ENCODE measurements at regions not wholly inside any gene's neighbourhood (a gene's known extent, or its start where the extent isn't known, plus 50 kb on each side); places are given as distances from the start of the nearest gene placed in this dataset.

DNA sequence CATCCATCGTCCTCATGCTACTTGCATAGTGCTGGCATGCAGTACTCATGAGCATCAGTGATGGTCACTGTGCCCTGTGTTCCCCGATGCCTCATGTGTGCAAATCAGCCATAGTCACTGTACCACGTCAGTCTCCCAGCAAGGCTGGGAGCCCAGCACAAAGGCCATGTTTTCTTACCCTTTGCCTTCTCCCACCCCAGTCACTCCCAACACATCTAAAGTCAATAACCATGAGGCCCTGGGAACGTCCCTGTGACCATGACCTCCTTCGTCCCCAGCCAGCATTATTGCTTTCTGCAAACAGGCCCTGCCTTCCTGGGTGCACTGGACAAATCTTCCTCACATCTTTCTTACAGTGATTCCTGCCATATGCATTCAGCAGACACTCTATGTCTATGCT, 406.1 kb downstream of the ICE1 start:
- Mint-ChIP-seq H3K36me3 (ENCODE audit: low read depth) (no peaks in the 10 kb centered on the region), H3K27me3 (ENCODE audit: low read depth) (peaks cover 18% of the 10 kb centered on the region), H3K4me1 (ENCODE audit: low read depth) (no peaks in the 10 kb centered on the region), H3K27ac (no peak overlapping the region), H3K9me3 (no peaks in the 10 kb centered on the region), H3K4me3 (no peak overlapping the region)
- CTCF ChIA-PET, result no interaction called here
- intact Hi-C loops (cut with micrococcal nuclease), result no loop called here
- DNase-seq, result no peak

DNA sequence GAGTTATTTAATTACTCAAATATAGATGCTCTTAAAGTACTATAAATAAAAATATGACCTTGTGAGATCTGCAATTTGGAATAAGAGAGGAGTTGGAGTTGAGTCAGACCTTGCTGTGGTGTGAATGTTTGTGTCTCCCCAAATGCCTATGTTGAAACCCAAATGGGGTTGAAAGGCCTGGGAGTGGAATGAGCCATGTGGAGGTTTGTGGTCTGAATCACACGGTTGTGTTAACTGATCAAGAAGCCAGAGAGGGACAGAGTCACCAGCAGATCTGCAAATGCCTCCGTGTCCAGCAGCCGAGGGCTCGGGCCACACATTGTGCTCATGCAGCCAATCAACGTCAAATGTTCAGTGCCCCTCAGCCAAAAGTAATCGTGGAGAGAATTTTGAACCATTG, 404.4 kb downstream of the ICE1 start:
- Mint-ChIP-seq H3K4me3 (no peak overlapping the region), H3K9me3 (no peaks in the 10 kb centered on the region), H3K27ac (no peak overlapping the region), H3K36me3 (ENCODE audit: low read depth) (no peaks in the 10 kb centered on the region), H3K27me3 (ENCODE audit: low read depth) (peaks cover 20% of the 10 kb centered on the region), H3K4me1 (ENCODE audit: low read depth) (no peaks in the 10 kb centered on the region)
- intact Hi-C loops (cut with micrococcal nuclease), result no loop called here
- no peak for DNase-seq
- CTCF ChIA-PET, result no interaction called here

DNA sequence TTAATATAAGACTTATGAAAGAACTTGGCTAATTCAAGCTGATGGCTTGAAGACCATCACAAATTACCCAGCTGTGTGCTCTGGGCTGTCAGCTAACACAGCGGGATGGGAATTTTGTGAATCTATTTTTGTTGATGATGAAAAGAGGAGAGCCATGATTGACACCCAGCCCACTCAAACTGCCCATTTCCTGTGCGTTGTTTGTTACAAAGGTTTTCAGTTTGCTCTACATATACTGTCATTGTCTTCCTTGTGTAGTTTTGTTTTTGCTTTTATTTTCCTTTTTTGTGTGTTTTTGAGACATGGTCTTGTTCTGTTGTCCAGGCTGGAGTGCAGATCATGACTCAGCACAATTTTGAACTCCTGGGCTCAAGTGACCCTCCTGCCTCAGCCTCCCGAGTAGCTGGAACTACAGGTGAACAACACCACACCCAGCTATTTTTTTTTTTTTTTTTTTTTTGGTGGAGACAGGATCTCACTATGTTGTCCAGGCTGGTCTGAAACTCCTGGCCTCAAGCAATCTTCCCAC, 400.3 kb downstream of the ICE1 start:
- Mint-ChIP-seq H3K27ac (no peak overlapping the region), H3K4me3 (no peak overlapping the region), H3K9me3 (no peaks in the 10 kb centered on the region), H3K36me3 (ENCODE audit: low read depth) (no peaks in the 10 kb centered on the region), H3K27me3 (ENCODE audit: low read depth) (peaks cover 5% of the 10 kb centered on the region), H3K4me1 (ENCODE audit: low read depth) (no peaks in the 10 kb centered on the region)
- intact Hi-C loops (cut with micrococcal nuclease), result no loop called here
- no peak for DNase-seq
- CTCF ChIA-PET, result no interaction called here

DNA sequence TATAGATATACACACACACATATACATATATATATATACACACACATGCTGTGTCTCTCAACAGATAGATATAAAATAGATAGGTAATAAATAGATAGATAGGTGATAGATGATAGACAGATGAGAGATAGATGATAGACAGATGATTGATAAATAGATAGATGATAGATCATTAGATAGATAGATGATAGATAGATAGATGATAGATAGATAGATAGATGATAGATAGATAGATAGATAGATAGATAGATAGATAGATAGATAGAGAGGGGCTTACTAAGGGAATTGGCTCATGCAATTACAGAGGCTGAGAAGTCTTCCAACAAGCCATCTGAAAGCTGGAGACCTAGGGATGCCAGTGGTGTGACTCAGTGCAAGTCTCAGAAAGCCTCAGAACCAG, 394.5 kb downstream of the ICE1 start:
- Mint-ChIP-seq H3K27ac (no peak overlapping the region), H3K27me3 (ENCODE audit: low read depth) (peaks cover 1% of the 10 kb centered on the region), H3K4me1 (ENCODE audit: low read depth) (no peaks in the 10 kb centered on the region), H3K36me3 (ENCODE audit: low read depth) (no peaks in the 10 kb centered on the region), H3K4me3 (no peak overlapping the region), H3K9me3 (no peaks in the 10 kb centered on the region)
- CTCF ChIA-PET, result no interaction called here
- DNase-seq, result no peak
- intact Hi-C loops (cut with micrococcal nuclease), result no loop called here

DNA sequence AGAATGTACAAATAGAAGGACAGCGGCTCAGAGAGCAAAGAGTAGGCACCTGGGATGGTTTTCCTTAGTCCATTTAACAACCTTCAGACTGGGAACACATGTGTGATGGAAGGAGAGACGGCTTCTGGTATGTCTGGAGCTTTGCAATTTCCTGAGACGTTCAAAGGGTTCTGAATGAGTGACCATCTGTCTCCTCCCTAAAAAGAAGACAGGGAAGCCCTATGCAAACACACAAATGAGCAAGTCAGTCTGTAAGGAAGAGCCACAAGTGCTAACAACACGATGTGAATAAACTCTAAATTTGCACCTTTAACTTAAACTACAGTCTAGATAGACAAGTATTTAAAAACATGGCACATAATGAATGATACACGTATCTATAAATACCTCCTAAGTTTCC, 391.0 kb downstream of the ICE1 start:
- no peak for DNase-seq
- CTCF ChIA-PET, result no interaction called here
- no peaks in the 10 kb centered on the region for H3K27me3 Mint-ChIP-seq (ENCODE audit: low read depth)
- no peak overlapping the region for H3K4me3 Mint-ChIP-seq
- intact Hi-C loops (cut with micrococcal nuclease), result no loop called here
- H3K4me1 Mint-ChIP-seq (ENCODE audit: low read depth), result no peaks in the 10 kb centered on the region
- no peaks in the 10 kb centered on the region for H3K36me3 Mint-ChIP-seq (ENCODE audit: low read depth)
- H3K27ac Mint-ChIP-seq, result no peak overlapping the region
- no peaks in the 10 kb centered on the region for H3K9me3 Mint-ChIP-seq

DNA sequence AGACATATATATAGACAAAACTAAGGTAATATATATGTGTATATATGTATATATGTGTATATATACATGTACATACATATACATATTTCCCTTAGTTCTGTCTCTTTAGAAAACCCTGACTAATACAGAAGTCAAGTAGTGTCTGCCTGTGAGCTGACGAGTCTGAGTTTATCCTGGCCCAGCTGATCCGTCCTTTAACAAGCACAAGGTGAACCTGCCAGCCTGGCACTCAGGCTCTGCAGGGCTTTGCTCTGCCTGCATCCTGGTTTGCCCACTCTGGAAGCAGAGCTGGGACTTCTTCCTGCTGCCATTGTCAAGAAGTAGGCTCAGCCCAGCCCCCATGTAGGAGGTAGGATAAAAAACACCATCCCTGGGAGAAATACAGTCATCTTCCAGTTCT, 388.0 kb downstream of the ICE1 start:
- CTCF ChIA-PET, result no interaction called here
- no peak for DNase-seq
- H3K27me3 Mint-ChIP-seq (ENCODE audit: low read depth), result no peaks in the 10 kb centered on the region
- H3K4me3 Mint-ChIP-seq, result no peak overlapping the region
- intact Hi-C loops (cut with micrococcal nuclease), result no loop called here
- no peaks in the 10 kb centered on the region for H3K9me3 Mint-ChIP-seq
- H3K36me3 Mint-ChIP-seq (ENCODE audit: low read depth), result no peaks in the 10 kb centered on the region
- H3K4me1 Mint-ChIP-seq (ENCODE audit: low read depth), result no peaks in the 10 kb centered on the region
- no peak overlapping the region for H3K27ac Mint-ChIP-seq

DNA sequence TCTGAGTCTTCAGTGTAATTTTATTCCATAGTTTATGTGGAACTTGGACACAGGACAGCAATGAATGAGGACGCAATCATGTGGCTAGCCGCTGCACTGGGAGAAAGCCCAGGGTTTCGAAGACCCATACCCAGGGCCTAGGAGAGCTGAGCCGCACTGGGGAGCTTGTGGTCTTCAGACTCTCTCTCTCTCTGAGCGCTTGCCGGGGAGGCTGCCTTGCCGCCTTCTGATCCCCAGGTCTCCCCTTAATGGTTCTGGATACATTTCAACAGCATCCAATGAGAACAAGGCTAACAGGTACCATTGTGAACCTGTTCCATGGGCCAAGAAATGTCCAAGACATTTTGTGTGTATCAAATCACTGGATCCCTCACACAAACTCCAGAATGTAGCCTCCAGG, 383.4 kb downstream of the ICE1 start:
- no peak for DNase-seq
- CTCF ChIA-PET, result no interaction called here
- intact Hi-C loops (cut with micrococcal nuclease), result no loop called here
- H3K27ac Mint-ChIP-seq, result no peak overlapping the region
- H3K36me3 Mint-ChIP-seq (ENCODE audit: low read depth), result no peaks in the 10 kb centered on the region
- no peaks in the 10 kb centered on the region for H3K27me3 Mint-ChIP-seq (ENCODE audit: low read depth)
- H3K4me1 Mint-ChIP-seq (ENCODE audit: low read depth), result no peaks in the 10 kb centered on the region
- H3K4me3 Mint-ChIP-seq, result no peak overlapping the region
- H3K9me3 Mint-ChIP-seq, result no peaks in the 10 kb centered on the region

DNA sequence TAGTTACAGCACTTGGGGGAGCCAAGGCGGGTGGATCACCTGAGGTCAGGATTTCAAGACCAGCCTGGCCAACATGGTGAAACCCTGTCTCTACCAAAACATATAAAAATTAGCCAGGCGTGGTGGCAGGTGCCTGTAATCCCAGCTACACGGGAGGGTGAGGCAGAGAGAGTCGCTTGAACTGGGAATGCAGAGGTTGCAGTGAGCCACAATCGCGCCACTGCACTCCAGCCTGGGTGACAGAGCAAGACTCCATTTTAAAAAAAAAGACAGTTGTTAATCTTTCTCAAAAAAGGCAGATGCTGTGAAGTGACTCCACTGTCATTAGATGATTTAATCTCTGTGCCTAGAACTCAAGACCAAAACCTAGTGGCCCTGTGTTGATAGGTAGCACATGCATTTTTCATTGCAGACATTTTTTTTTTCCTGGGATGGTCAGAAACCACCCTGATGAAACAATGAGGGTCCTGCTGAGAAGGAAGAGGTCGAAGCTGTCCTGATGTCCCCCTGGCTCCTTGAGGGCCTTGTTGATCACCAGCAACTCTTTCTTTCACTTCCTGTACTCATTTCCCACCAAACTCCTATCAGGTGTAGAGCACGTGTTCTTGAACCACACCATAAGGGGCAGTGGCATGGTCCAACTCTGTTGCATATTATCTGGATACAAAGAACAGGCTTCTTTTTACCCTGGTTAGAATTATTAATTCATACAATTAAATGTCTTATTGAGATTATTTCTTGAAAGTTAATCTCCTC, 382.2 kb downstream of the ICE1 start:
- no peak for DNase-seq
- H3K9me3 Mint-ChIP-seq, result no peaks in the 10 kb centered on the region
- no peaks in the 10 kb centered on the region for H3K27me3 Mint-ChIP-seq (ENCODE audit: low read depth)
- H3K36me3 Mint-ChIP-seq (ENCODE audit: low read depth), result no peaks in the 10 kb centered on the region
- intact Hi-C loops (cut with micrococcal nuclease), result no loop called here
- no peaks in the 10 kb centered on the region for H3K4me1 Mint-ChIP-seq (ENCODE audit: low read depth)
- CTCF ChIA-PET, result no interaction called here
- no peak overlapping the region for H3K4me3 Mint-ChIP-seq
- no peak overlapping the region for H3K27ac Mint-ChIP-seq

DNA sequence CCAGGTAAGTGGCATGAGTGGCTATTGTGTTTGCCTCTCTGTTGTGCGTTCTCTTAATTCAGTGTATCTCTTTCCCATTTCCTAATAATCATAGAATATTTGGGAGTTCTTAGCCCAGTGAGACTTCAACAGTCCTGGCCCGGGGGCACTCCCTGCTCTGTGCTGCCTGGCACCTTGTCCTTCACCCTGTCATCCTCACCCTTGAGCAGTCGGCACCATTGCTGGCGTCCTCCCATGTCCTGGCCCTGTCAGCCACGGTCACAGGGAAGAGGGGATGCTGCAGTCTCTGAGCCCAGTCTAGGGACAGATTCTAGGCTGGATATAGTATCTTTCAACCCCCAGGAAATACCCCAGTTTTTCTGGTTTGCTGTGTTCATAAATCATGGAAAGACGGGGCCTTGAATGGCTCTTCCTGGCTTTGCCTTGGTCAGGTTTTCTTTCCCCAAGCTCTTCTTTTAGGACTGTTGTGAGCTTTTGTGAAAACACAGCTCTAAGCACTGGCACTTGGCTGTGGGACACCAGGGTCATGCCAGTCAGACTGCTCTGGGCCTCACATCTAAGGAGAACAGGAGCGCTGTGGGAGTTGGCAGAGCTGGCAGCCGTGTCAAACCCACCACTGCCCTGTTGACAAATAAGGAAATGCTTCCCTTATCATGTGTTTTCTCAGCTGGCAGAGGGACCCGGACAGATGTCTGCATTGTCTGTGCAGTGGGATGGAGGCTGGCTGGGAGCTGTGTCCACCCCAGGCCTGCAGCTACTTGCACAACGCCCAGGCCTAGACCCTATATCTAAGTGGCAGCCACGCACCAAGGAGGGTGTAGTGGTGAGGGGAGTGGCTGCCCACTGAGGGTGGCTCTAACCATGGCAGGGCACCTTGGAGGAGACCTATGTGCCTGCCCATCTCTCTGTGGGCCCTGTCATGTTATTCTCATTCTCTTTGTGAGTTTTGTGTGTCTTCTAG, 378.6 kb downstream of the ICE1 start:
- H3K9me3 Mint-ChIP-seq, result no peaks in the 10 kb centered on the region
- CTCF ChIA-PET, result interaction anchor here (0.8 kb wide), 1 partner anchor 304 kb away, joined by 3 read pairs; no protein-coding TSS in a partner anchor
- H3K27me3 Mint-ChIP-seq (ENCODE audit: low read depth), result peaks cover 6% of the 10 kb centered on the region
- intact Hi-C loops (cut with micrococcal nuclease), result no loop called here
- H3K4me3 Mint-ChIP-seq, result no peak overlapping the region
- no peaks in the 10 kb centered on the region for H3K36me3 Mint-ChIP-seq (ENCODE audit: low read depth)
- no peak for DNase-seq
- H3K4me1 Mint-ChIP-seq (ENCODE audit: low read depth), result no peaks in the 10 kb centered on the region
- H3K27ac Mint-ChIP-seq, result no peak overlapping the region

DNA sequence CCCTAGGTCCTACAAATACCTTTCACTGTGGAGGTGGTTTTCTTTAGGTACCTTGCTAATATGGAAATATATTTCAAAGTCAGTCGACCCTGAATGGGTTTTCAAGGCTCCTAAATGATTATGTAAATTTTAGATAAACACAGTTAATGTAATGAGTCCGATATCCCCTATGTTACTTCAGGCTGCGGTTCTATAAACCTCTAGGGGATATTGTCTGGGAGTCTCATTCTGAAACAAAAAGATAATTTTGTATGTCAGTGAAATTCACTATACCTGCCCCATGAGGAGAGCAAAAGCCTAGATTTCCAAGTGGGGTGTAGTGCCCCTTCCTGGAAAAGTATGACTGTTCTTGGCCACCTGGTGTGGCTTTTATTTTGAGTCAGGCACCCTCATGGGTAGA, 377.3 kb downstream of the ICE1 start:
- H3K4me1 Mint-ChIP-seq (ENCODE audit: low read depth), result no peaks in the 10 kb centered on the region
- H3K9me3 Mint-ChIP-seq, result no peaks in the 10 kb centered on the region
- H3K27me3 Mint-ChIP-seq (ENCODE audit: low read depth), result peaks cover 8% of the 10 kb centered on the region
- H3K4me3 Mint-ChIP-seq, result no peak overlapping the region
- intact Hi-C loops (cut with micrococcal nuclease), result no loop called here
- no peak overlapping the region for H3K27ac Mint-ChIP-seq
- CTCF ChIA-PET, result no interaction called here
- H3K36me3 Mint-ChIP-seq (ENCODE audit: low read depth), result no peaks in the 10 kb centered on the region
- no peak for DNase-seq

DNA sequence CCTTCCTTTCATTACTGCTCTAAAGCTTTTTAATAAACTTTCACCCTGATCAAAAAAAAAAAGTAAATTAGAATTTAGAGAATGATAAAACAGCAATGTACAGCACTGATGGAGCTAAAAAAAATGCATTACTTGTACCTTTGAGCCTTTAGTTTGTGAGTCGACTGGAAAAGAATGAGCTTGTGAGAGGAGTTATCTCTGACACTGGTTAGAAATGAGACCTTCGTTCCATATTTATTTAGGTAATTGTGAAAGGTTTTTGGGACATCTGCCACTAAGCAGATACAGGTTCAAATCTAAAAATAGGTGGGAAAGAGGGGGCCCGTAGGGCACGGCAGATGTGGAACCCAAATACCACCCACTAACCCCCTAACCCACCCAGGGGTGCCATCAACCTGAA, 376.8 kb downstream of the ICE1 start:
- Mint-ChIP-seq H3K36me3 (ENCODE audit: low read depth) (no peaks in the 10 kb centered on the region), H3K4me1 (ENCODE audit: low read depth) (no peaks in the 10 kb centered on the region), H3K4me3 (no peak overlapping the region), H3K27ac (no peak overlapping the region), H3K27me3 (ENCODE audit: low read depth) (peaks cover 8% of the 10 kb centered on the region), H3K9me3 (no peaks in the 10 kb centered on the region)
- intact Hi-C loops (cut with micrococcal nuclease), result no loop called here
- CTCF ChIA-PET, result no interaction called here
- DNase-seq, result no peak

DNA sequence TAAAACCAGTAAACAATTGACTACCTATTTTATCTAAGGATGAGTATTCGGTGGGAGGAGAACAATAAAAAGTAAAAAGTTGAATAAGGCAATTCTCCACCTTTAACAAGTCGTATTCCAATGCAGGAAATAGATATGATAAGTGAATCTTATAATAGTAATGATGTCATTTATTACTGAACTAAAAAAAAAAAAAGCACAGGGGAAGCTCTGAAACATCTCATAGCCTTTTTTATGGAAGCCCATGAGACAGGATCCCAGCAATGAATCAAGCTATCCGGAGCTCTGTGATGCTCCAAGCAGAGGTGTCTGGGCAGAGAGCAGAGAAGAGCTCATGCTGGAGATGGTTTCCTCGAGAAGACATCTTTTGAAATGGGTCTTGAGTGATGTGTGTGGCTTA, 376.0 kb downstream of the ICE1 start:
- CTCF ChIA-PET, result no interaction called here
- Mint-ChIP-seq H3K4me3 (no peak overlapping the region), H3K27me3 (ENCODE audit: low read depth) (peaks cover 8% of the 10 kb centered on the region), H3K4me1 (ENCODE audit: low read depth) (no peaks in the 10 kb centered on the region), H3K36me3 (ENCODE audit: low read depth) (no peaks in the 10 kb centered on the region), H3K27ac (no peak overlapping the region), H3K9me3 (no peaks in the 10 kb centered on the region)
- intact Hi-C loops (cut with micrococcal nuclease), result no loop called here
- DNase-seq, result no peak

DNA sequence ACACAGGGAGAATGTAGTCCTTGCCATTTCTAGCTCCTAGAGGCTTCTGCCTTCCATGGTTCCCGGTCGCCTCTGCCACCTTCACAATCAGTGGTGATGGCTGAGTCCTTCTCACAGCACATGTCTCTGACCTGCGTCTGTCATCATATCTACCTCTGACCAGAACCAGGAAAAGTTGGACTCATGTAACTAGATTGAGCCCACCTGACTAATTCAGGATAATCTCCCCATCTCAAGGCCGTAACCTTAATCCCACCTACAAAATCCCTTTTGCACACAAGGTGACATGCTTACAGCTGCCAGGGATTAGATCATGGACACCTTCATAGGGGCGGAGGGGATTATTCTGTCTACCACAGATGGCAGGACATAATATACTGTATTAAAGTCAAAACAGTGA, 375.6 kb downstream of the ICE1 start:
- H3K4me3 Mint-ChIP-seq, result no peak overlapping the region
- CTCF ChIA-PET, result no interaction called here
- no peaks in the 10 kb centered on the region for H3K4me1 Mint-ChIP-seq (ENCODE audit: low read depth)
- no peaks in the 10 kb centered on the region for H3K9me3 Mint-ChIP-seq
- no peak for DNase-seq
- intact Hi-C loops (cut with micrococcal nuclease), result no loop called here
- H3K27ac Mint-ChIP-seq, result no peak overlapping the region
- H3K27me3 Mint-ChIP-seq (ENCODE audit: low read depth), result peaks cover 8% of the 10 kb centered on the region
- no peaks in the 10 kb centered on the region for H3K36me3 Mint-ChIP-seq (ENCODE audit: low read depth)
